IMR-90 (cell line): ENCODE measurements at regions not wholly inside any gene's neighbourhood (a gene's known extent, or its start where the extent isn't known, plus 50 kb on each side); places are given as distances from the start of the nearest gene placed in this dataset.

ENCODE experiments used
- ATAC-seq: fragments of 200-7000 bp; cut with Tn5 transposase; 2 replicates; pipeline ENCODE4 v1.9.1; 2020; ENCODE audit warnings: low read depth, mild to moderate bottlenecking, moderate library complexity
- BruUV-seq: library from RNA; stranded (reverse); fragments of 400-500 nt; replicated peaks from 2 replicates; lab custom pipeline; 2021; lab: Mats Ljungman, UMichigan
- CTCF ChIA-PET: fragments of 300-600 bp; formaldehyde crosslinking; extraction: SDS; loops from one replicate; lab custom pipeline; 2021; ENCODE audit warnings: antibody characterized with exemption; lab: Yijun Ruan, JAX
- POLR2A ChIA-PET: fragments of 300-600 bp; sonication (Branson Sonifier 250); formaldehyde crosslinking; loops from one replicate; lab custom pipeline; 2022; ENCODE audit warnings: antibody characterized with exemption; ENCODE audit not compliant: unreplicated experiment; lab: Charles Lee
- DNase-seq: peaks from one replicate; pipeline ENCODE4 v3.0.0; 2013
- H2AFZ ChIP-seq: replicated peaks from 2 replicates; pipeline ENCODE3; 2013; ENCODE audit warnings: low read length, mild to moderate bottlenecking; ENCODE audit not compliant: poor library complexity
- H2AK5ac ChIP-seq: 2 replicates; pipeline ENCODE4 v1.6.1; 2013; ENCODE audit warnings: low read depth, low read length, inconsistent platforms
- H2AK9ac ChIP-seq: replicated peaks from 2 replicates; pipeline ENCODE3; 2013; ENCODE audit warnings: mild to moderate bottlenecking, low read depth, low read length, moderate library complexity; ENCODE audit not compliant: poor library complexity
- H2BK120ac ChIP-seq: 2 replicates; pipeline ENCODE4 v1.6.1; 2013; ENCODE audit warnings: low read depth, low read length, inconsistent platforms
- H2BK15ac ChIP-seq: 3 replicates; pipeline ENCODE4 v1.6.1; 2013; ENCODE audit warnings: low read depth, low read length, inconsistent platforms
- H2BK20ac ChIP-seq: 2 replicates; pipeline ENCODE4 v1.6.1; 2013; ENCODE audit warnings: low read depth, mild to moderate bottlenecking, inconsistent platforms, low read length, moderate library complexity
- H2BK5ac ChIP-seq: 2 replicates; pipeline ENCODE4 v1.6.1; 2013; ENCODE audit warnings: mild to moderate bottlenecking, low read depth, low read length, inconsistent platforms; ENCODE audit not compliant: poor library complexity, severe bottlenecking
- H3K14ac ChIP-seq: replicated peaks from 2 replicates; pipeline ENCODE4 v1.6.1; 2013; ENCODE audit warnings: low read depth, low read length, inconsistent platforms
- H3K18ac ChIP-seq: 2 replicates; pipeline ENCODE4 v1.6.1; 2013; ENCODE audit warnings: low read depth, low read length, control low read depth
- H3K23ac ChIP-seq: 2 replicates; pipeline ENCODE4 v1.6.1; 2013; ENCODE audit warnings: low read depth, low read length, inconsistent platforms
- H3K27ac ChIP-seq: 2 replicates; pipeline ENCODE4 v1.5.1; 2013; ENCODE audit warnings: mild to moderate bottlenecking, control low read depth, low read length; ENCODE audit not compliant: insufficient read depth
- H3K27me3 ChIP-seq: 2 replicates; pipeline ENCODE4 v1.6.1; 2013; ENCODE audit warnings: low read length; ENCODE audit not compliant: control insufficient read depth, insufficient read depth
- H3K36me3 ChIP-seq: 2 replicates; pipeline ENCODE4 v1.6.1; 2013; ENCODE audit warnings: low read length, mixed read lengths; ENCODE audit not compliant: control insufficient read depth, insufficient read depth
- H3K4ac ChIP-seq: 2 replicates; pipeline ENCODE4 v1.6.1; 2013; ENCODE audit warnings: low read depth, low read length, inconsistent platforms
- H3K4me1 ChIP-seq: 2 replicates; pipeline ENCODE4 v1.6.1; 2013; ENCODE audit warnings: low read length, mixed read lengths; ENCODE audit not compliant: control insufficient read depth, insufficient read depth
- H3K4me2 ChIP-seq: 2 replicates; pipeline ENCODE4 v1.6.1; 2013; ENCODE audit warnings: low read depth, mild to moderate bottlenecking, control low read depth, low read length, moderate library complexity
- H3K4me3 ChIP-seq: 2 replicates; pipeline ENCODE4 v1.5.1; 2013; ENCODE audit warnings: low read depth, mild to moderate bottlenecking, control low read depth, low read length, moderate library complexity; ENCODE audit not compliant: insufficient read depth
- H3K56ac ChIP-seq: 2 replicates; pipeline ENCODE4 v1.6.1; 2013; ENCODE audit warnings: low read length, inconsistent platforms; ENCODE audit not compliant: insufficient read depth; ENCODE audit errors: extremely low read depth
- H3K79me1 ChIP-seq, 2 experiments: 2 replicates each; pipeline ENCODE4 v1.6.1; 2013; ENCODE audit warnings: low read length in 2 of 2, inconsistent platforms in 1 of 2, low read depth in 1 of 2
- H3K9ac ChIP-seq: 2 replicates; pipeline ENCODE4 v1.6.1; 2013; ENCODE audit warnings: low read depth, low read length, control low read depth
- H3K9me1 ChIP-seq: 2 replicates; pipeline ENCODE4 v1.6.1; 2013; ENCODE audit warnings: low read length, inconsistent platforms; ENCODE audit not compliant: insufficient read depth
- H3K9me3 ChIP-seq: 2 replicates; pipeline ENCODE4 v1.6.1; 2013; ENCODE audit warnings: low read length; ENCODE audit not compliant: control insufficient read depth, insufficient read depth
- H4K20me1 ChIP-seq: 2 replicates; pipeline ENCODE4 v1.6.1; 2013; ENCODE audit warnings: low read length, inconsistent platforms; ENCODE audit not compliant: insufficient read depth
- H4K5ac ChIP-seq: 2 replicates; pipeline ENCODE4 v1.6.1; 2013; ENCODE audit warnings: mild to moderate bottlenecking, low read depth, low read length, control low read depth
- H4K8ac ChIP-seq, 2 experiments: 2 replicates each; pipeline ENCODE4 v1.6.1; 2013; ENCODE audit warnings: low read depth in 2 of 2, low read length in 2 of 2, control low read depth in 1 of 2, inconsistent platforms in 1 of 2
- H4K91ac ChIP-seq: 2 replicates; pipeline ENCODE4 v1.6.1; 2013; ENCODE audit warnings: low read depth, low read length, inconsistent platforms; ENCODE audit not compliant: insufficient read depth
- BHLHE40 ChIP-seq: fragments of 150-350 bp; IDR thresholded peaks from 2 replicates; pipeline ENCODE4 v1.6.1; 2016; ENCODE audit warnings: mild to moderate bottlenecking, low read depth, low read length
- CEBPB ChIP-seq: IDR thresholded peaks from 2 replicates; pipeline ENCODE4 v1.6.1; 2012; ENCODE audit warnings: low read depth, low read length, improper control_type of control experiment
- CHD1 ChIP-seq: IDR thresholded peaks from 2 replicates; pipeline ENCODE4 v1.6.1; 2012; ENCODE audit warnings: low read depth, low read length, improper control_type of control experiment
- MAFK ChIP-seq: IDR thresholded peaks from 2 replicates; pipeline ENCODE4 v1.6.1; 2012; ENCODE audit warnings: low read depth, low read length, improper control_type of control experiment
- MAZ ChIP-seq: IDR thresholded peaks from 2 replicates; pipeline ENCODE4 v1.6.1; 2012; ENCODE audit warnings: low read depth, mild to moderate bottlenecking, low read length, improper control_type of control experiment, moderate library complexity, borderline replicate concordance
- RAD21 ChIP-seq: IDR thresholded peaks from 2 replicates; pipeline ENCODE4 v1.6.1; 2012; ENCODE audit warnings: low read length, improper control_type of control experiment
- RCOR1 ChIP-seq: IDR thresholded peaks from 2 replicates; pipeline ENCODE4 v1.6.1; 2012; ENCODE audit warnings: mild to moderate bottlenecking, low read length, improper control_type of control experiment; ENCODE audit not compliant: insufficient replicate concordance
- SMC3 ChIP-seq: fragments of 150-350 bp; IDR thresholded peaks from 2 replicates; pipeline ENCODE4 v1.6.1; 2016; ENCODE audit warnings: low read depth, mild to moderate bottlenecking, antibody characterized with exemption, low read length, moderate library complexity
- dilution Hi-C: fragments of 300-500 bp; cut with HindIII; formaldehyde crosslinking; loops from one replicate; pipeline ENCODE4 v1.14.3; 2018; ENCODE audit warnings: low sequenced_read_pairs; ENCODE audit not compliant: unreplicated experiment
- in situ Hi-C: fragments of 300-500 bp; cut with MboI; formaldehyde crosslinking; loops from 3 replicates; pipeline ENCODE4 v1.14.3; 2019; ENCODE audit warnings: low sequenced_read_pairs, inconsistent platforms, mixed read lengths
- intact Hi-C: fragments of 100-400 bp; cut with micrococcal nuclease; formaldehyde crosslinking; loops from 2 replicates; pipeline ENCODE4 v1.10.0; 2022
- TF ChIP-seq, protein P1 (sequence below): fragments of 150-350 bp; IDR thresholded peaks from 2 replicates; pipeline ENCODE4 v1.6.1; 2017; ENCODE audit warnings: mild to moderate bottlenecking, antibody characterized with exemption, low read length, low read depth

DNA sequence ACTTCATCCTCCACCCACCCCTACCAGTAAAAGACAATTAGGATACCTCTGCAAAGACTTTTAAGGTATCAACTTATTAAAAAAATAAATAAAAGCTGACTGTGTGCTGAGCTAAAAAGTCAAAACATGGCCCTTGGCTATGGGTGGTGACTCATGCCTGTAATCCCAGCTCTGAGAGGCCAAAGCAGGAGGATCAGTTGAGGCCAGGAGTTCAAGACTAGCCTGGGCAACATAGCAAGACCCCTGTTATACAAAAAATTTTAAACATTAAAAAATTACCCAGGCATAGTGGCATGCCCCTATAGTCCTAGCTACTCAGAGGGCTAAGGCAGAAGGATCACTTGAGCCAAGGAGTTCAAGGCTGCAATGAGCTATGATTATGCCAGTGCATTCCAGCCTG, 110.8 kb upstream of the FOXN2 start:
- H3K27me3 ChIP-seq, result no peaks in the 10 kb centered on the region
- no TSS peak for BruUV-seq
- no peak overlapping the region for H3K23ac ChIP-seq
- H4K5ac ChIP-seq, result no peak overlapping the region
- ChIA-PET POLR2A (no interaction called here), CTCF (interaction anchor here (0.6 kb wide), 1 partner anchor 31 kb away, joined by 3 read pairs; no protein-coding TSS in a partner anchor)
- H3K36me3 ChIP-seq, result no peaks in the 10 kb centered on the region
- H4K20me1 ChIP-seq, result no peaks in the 10 kb centered on the region
- H3K9me1 ChIP-seq, result no peaks in the 10 kb centered on the region; the same call in 1 of the 2 replicates
- H3K9me3 ChIP-seq, result no peaks in the 10 kb centered on the region
- H4K91ac ChIP-seq, result no peak overlapping the region
- no peak overlapping the region for H2BK5ac ChIP-seq
- TF ChIP-seq MAFK (no peak), CEBPB (no peak), RAD21 (no peak), MAZ (no peak), BHLHE40 (no peak), SMC3 (no peak), CHD1 (no peak), RCOR1 (no peak)
- TF ChIP-seq, protein P1, sequence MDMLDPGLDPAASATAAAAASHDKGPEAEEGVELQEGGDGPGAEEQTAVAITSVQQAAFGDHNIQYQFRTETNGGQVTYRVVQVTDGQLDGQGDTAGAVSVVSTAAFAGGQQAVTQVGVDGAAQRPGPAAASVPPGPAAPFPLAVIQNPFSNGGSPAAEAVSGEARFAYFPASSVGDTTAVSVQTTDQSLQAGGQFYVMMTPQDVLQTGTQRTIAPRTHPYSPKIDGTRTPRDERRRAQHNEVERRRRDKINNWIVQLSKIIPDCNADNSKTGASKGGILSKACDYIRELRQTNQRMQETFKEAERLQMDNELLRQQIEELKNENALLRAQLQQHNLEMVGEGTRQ, result no peak
- H4K8ac ChIP-seq, result no peak overlapping the region
- no peak overlapping the region for H2BK20ac ChIP-seq
- H3K79me1 ChIP-seq, result no peaks in the 10 kb centered on the region
- H3K27ac ChIP-seq, result no peak overlapping the region
- no peak overlapping the region for H3K56ac ChIP-seq
- dilution Hi-C loops (no loop called here), intact Hi-C loops (no loop called here), in situ Hi-C loops (no loop called here)
- no peak overlapping the region for H2AFZ ChIP-seq
- ATAC-seq (no peak), DNase-seq (no peak)
- no peak overlapping the region for H2AK9ac ChIP-seq
- no peak overlapping the region for H3K18ac ChIP-seq
- H2BK120ac ChIP-seq, result no peak overlapping the region
- H3K4me3 ChIP-seq, result no peak overlapping the region
- H3K4me2 ChIP-seq, result no peak overlapping the region
- H3K4me1 ChIP-seq, result peaks cover 3% of the 10 kb centered on the region
- H3K14ac ChIP-seq, result no peak overlapping the region
- no peak overlapping the region for H2BK15ac ChIP-seq
- no peak overlapping the region for H3K9ac ChIP-seq
- no peak overlapping the region for H3K4ac ChIP-seq
- H2AK5ac ChIP-seq, result no peak overlapping the region
